ENCODE measurements at regions not wholly inside any gene's neighbourhood (a gene's known extent, or its start where the extent isn't known, plus 50 kb on each side); places are given as distances from the start of the nearest gene placed in this dataset.

DNA sequence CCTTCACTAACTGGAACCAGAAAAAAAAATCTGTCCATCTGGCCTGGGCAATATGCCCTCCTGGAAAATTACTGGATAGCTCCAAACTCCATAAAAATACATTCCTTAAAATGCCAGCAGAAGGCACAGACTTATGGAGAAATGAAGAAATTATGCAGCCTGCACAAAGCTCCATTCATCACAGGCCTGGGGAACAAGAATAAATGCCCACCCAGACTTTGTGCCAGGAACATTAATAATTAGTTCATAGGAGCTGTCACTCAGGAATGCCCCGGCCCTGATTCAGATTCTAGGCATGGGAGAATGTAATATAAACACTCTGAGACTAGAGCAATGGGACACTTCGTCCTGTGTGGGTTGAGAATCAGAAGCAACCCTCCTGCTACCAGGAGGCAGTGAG lies 199.3 kb downstream of the OTOR start:
- TF ChIP-seq, protein P1, sequence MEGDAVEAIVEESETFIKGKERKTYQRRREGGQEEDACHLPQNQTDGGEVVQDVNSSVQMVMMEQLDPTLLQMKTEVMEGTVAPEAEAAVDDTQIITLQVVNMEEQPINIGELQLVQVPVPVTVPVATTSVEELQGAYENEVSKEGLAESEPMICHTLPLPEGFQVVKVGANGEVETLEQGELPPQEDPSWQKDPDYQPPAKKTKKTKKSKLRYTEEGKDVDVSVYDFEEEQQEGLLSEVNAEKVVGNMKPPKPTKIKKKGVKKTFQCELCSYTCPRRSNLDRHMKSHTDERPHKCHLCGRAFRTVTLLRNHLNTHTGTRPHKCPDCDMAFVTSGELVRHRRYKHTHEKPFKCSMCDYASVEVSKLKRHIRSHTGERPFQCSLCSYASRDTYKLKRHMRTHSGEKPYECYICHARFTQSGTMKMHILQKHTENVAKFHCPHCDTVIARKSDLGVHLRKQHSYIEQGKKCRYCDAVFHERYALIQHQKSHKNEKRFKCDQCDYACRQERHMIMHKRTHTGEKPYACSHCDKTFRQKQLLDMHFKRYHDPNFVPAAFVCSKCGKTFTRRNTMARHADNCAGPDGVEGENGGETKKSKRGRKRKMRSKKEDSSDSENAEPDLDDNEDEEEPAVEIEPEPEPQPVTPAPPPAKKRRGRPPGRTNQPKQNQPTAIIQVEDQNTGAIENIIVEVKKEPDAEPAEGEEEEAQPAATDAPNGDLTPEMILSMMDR (conservative IDR thresholded peaks at IDR 0.05; ENCODE audit: low read length), result no peak
- TF ChIP-seq EZH2phosphoT487 (IDR thresholded peaks at IDR 0.05; ENCODE audit: borderline replicate concordance, low read depth, low read length), result no peak

Data from OCI-LY7 (cell line).